NCI-H1105 treated with DMSO at 0.1 percent for 48 hours (cell line): ENCODE measurements at regions not wholly inside any gene's neighbourhood (a gene's known extent, or its start where the extent isn't known, plus 50 kb on each side); places are given as distances from the start of the nearest gene placed in this dataset.

Experiments used
- DNase-seq: peaks from one replicate; lab custom pipeline; 2025; lab: John Stamatoyannopoulos, UW

DNA sequence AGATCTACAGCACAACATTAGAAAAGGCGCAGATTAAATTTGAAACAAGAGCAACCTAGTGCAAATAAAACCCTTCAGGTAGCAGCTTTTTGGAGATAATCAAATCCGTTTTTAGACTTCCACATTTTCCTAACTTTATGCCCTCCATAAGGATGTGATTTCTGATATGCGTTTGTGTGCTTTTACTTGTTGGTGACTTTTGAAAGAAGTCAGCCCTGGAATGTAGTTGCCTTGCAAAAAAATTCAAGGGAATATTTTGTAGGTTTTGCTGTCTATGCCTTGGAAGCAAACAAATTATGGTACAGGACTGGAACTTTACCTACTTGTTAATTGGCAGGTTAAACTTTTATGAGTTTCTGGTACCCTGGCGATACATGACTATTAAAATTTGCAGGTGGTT is 86.7 kb upstream of the HDAC9 start:
- no peak for DNase-seq

DNA sequence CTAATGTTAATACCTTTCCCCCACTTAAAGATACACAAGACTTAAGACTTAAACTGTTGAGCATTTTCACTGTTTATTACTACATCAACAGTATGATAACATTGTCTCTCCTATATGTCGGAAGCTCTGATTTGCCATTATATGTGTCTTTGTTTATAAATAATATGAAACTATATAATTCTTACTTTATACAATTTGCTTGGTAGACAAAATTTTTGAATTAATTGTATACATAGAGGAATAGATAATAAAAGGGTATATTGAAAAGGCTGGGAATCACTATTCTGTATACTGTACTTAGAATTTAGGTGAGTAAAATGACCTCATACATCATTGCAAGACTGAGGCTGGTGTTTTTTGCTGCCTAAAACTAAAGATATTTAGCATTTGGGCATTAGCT is 82.1 kb upstream of the HDAC9 start:
- DNase-seq: no peak

DNA sequence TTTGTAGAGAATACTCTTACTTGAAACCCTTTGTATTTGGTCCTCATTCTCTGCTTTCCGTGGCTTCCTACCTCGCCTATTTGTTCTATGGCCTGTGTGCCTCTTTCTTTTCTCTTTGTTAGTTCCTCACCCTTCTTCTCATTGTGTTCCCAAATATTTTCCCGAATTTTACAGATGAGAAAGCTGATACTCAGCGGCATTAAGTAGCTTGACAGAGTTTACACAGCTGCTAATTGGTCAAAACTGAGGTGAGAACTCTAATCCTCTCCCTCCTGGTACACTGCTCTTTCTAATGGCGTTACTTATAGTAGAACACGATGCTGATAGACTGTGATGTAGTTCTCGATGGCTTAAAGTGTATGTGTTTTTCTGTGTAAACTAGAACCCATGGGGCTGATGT is 80.7 kb upstream of the HDAC9 start:
- DNase-seq: peak; percentile 3

DNA sequence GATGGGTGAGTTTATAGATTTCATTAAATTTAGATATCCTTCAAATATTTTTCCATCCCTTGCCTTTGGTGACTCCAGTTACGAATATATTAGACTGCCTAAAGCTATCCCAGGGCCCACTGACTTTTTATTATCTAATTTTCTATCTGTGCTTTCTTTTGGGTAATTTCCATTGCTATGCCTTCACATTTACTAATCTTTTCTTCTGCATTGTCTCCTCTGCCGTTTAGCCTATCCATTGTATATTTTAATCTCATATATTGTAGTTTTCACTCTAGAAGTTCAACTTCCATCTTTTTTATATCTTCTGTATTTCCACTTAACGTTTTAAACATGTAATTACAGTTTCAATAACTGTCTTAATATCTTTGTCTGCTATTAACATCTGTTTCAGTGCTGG is 78.6 kb upstream of the HDAC9 start:
- no peak for DNase-seq

DNA sequence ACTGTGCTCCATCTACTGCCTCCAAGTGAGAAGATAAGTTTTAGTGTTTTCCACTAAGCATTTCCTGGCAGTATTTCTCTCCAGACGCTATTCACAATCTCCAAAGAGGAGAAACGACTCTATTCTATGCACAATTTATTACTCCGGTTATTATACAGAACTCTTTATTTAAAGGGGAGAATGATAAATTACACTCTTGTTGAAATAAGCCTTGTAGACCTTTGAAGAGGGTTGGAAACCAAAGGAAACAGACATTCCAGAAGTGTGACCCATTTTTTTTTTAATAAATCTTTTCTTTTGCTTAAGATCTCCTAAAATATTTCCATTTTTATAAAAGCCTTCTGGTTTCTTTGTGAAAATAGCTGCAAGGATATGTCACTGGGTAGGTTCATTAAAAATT is 76.1 kb upstream of the HDAC9 start:
- DNase-seq: no peak

DNA sequence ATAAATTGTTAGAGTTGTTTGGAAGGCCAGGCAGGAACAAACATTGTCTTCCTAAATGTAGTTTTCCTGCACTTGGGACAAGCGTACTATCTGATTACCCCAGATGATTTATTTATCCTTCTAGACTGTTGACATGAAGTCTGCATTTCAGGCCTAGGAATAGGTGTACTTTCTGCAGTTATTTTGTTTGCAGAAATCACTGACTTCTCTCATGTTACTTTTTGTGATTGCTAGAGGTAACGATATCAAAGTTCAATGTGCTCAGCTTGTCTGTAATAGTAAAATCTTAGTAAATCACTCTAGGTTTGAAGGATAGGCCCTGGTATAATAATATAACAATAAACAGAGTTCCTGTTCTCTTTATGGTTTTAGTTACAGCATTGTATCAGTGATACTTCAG is 75.4 kb upstream of the HDAC9 start:
- no peak for DNase-seq

DNA sequence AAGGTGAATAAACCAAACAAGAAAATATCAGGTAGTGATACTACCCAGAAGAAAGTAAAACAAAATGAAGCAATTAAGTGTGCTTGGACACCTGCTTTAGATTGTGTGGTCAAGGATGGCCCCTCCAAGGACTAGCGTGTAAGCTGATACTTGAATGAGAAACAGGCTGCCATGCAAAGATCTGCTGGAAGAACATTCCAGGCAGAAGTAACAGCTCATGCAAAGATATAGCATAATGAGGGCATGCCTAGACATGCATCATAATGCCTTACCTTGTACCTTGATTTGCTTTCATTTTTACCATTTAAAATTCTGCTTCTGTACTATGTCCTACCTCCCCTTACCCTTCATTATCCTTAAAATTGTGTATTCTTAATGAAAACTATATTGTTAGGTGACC is 74.8 kb upstream of the HDAC9 start:
- DNase-seq: peak; percentile 20

DNA sequence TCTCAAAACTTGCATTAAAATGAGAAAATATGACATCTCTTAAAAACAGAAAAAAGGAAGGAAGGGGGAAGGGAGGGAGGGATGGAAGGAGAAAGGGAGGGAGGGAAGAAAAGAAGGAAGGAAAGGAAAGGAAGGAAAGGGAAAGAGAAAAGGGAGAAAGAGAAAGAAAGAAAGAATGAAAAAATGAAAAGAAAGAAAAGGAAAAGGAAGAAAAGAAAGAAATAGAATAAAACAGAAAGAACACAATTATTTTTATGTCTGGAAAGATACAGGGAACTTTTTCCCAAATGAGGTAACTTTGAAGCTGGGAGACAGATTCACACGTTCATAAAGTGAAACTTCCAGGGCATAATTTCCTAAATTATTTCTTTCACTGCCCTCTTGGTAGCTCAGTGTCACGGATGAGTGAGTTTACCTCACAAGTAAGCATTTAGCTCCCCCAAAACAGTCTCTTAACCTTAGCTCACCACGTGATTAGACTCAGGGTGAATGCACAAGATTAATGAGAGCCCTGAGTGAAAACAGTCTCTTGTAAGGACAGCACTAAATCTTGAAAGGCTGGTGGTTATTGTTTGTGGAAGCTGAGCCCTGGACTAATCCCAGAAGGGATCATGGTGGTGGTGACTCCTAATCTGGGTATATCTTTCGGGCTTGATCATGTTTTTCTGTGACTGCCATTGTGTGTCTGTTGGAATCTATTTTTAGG is 74.1 kb upstream of the HDAC9 start:
- DNase-seq: peak; percentile 20

DNA sequence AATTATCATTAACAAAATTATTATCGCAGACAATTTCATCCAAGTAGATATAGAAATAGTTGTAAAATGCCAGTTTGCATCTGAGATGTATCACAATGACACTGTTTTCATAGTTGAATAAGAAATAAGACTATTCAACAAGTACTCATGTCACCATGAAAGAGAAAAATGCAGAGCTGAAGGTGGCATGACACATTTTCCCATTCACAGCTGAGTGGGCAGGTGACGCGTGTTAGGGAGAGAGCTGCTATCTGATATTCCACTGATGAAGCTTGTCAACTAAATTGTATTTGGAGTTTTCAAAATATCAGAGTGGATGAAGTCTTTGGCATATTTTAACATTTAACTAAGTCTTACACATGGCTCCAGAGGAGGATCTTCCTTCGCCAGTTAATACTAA is 70.3 kb upstream of the HDAC9 start:
- DNase-seq: no peak

DNA sequence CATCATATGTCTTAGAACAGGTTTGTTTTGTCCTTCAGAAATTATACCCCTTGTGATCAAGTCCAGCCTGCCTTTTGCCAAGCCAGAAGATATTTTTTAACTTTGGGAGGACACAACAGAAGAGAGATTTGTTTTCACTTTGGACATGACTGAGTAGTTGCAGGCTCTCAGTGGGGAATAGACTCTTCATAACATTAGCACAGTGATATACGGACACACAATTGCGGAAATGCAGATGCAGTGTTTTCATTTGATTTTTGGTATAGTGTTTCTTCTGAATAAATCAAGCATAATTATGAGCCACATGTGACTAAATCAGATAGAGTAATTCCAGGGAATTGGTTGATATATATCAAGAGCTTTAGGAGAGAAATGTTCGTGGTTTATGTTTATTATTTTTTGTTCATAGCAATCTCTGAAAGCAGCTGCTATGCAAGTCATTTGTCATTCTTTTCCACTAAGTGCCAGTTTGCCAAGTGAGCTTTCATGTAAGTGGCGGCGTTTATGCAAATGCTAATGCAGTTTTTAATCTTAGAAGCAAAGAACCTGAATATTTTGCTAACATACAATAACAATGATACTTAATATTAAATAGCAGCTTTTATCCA is 69.6 kb upstream of the HDAC9 start:
- DNase-seq: no peak

DNA sequence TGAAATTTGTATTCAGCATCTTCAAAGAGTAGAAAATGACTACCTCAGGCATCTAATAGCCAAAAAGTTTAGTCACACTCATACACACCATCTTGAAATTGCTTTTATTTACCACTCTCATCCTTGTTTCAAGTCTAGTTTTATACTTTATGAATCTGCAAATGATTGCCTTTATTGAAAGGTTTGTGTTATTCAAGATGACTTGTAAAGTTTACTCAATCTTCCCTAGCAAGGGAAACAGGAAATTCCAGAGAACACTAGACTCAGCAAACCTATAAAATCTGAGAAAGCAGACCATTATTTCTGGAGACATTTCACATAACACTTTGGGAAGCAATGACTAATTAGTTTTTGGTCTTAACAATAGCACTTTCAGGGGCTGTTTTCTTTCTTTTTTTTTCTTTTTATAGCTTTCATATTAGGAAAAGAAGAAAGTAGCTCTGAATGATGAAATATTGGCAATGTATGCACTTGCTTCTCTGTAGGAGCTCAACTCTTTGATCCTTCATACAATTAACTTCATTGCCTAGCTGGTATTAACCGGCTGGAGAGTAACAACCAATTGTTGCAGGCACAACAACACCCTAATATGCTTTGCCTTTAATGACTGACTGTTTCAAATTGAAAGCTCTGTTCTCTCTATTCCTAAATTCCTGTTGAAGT is 68.9 kb upstream of the HDAC9 start:
- no peak for DNase-seq

DNA sequence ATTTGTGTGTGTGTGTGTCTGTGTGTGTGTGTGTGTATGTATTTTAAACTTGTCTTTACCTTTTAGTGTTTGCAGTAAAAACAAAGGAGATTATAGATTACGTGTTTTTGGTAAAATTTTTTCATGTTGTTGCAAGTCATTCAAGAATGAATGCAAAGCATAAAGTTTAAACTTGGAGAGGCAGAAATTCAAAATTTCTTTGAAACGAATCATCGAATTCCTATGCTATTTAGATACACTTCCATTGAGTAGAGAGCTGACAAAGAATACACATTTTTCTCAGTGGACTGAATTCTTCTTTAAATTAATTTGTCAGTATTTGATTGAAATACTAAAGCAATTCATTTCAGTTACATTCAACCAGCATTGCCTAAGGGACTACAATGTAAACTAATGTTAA is 66.0 kb upstream of the HDAC9 start:
- DNase-seq: no peak

DNA sequence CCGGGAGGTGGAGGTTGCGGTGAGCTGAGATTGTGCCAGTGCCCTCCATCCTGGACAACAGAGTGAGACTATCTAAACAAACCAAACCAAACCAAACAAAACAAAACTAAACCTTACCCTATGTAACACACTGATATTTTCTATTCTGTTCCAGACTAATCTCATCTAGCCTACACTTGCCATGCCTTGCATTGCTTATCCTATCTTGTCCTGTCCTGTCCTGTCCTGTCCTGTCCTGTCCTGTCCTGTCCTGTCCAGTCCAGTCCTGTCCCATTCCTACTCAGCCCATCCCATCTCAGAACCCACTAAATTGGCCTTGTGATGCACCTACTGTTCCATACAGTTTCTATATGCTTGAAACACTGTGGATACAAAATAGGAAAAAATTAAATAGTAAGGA is 64.7 kb upstream of the HDAC9 start:
- no peak for DNase-seq

DNA sequence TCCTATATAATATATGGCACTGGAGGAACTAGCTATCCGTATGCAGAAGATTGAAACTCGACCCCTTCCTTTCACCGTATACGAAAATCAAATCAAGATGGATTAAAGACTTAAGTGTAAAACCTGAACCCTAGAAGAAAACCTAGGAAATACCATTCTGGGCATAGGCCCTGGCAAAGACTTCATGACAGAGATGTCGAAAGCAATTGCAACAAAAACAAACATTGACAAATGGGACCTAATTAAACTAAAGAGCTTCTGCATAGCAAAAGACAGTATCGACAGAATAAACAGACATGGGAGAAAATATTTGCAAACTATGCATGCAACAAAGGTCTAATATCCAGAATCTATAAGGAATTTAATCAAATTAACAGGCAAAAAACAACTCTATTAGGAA is 61.4 kb upstream of the HDAC9 start:
- no peak for DNase-seq

DNA sequence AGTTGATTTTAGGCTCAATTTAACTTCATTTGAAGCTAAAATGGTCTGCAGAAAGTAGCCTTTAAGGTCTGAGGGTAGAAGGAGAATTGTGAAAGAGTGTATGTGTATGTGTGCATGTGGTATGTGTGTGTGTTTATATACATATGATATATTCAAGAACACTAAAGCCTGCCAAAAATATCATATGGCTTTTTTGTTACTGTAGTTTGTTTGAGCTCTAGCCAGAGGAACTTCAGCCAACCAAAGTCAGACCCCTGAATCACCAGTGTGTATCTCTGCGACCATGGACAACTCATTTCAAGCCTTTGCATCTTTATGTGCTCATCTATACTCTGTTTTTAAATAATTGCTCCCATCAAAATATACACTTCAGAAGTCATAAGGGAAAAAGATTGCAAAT is 58.4 kb upstream of the HDAC9 start:
- no peak for DNase-seq

DNA sequence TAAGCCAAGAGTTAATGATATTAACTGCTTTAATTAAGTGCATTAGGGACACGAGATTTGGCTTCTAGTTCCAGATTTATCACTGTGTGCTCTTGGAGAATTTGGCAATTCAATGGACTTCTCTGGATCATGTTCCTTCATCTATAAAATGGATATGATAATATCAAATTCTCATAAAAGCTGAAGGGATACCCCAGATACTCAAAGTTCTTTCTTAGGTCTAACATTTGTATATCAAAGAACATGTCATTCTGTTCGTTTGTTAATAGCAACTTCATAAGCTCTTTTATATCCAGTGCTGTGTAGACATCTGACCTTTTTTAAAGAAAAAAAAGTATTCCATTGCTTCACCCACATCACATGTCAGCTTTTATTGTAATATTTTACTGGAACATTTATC is 54.6 kb upstream of the HDAC9 start:
- no peak for DNase-seq

DNA sequence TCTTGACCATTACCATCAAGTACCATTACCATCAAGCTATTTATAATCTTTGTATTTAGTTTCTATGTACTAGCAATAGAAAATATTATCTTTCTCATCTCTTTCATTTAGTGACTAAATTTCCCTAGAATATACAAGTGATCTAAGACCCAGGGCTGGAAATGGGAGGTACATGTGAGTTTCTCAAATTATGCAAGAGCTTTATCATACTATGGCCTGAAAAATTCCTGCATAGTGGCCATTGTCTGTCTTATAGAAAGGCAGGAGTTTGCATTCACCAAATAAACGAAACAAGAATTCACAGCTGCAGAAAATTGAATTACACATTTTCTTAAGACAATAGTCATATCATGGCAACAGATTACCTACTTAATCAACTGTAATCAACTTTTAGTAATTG is 50.7 kb upstream of the HDAC9 start:
- DNase-seq: no peak

DNA sequence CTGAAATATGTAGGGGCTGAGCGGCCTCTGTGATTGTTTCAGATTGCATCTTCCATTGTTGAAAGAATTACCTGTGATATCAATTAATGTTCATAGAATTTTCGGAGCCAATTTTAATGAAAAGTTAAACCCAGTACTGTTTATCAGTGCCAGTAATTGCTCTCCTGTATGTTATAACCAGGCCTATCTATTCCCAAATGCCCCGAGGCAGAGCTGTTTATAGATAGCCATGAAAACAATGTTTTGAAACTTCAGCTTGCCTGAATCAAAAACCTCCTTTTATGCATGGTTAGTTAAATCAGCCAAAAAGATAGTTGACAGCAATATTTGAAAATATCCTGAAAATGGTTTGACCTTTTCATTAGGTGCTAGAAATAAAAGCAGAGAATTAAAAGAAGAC is 50.1 kb upstream of the HDAC9 start:
- DNase-seq: no peak
